ENCODE measurements at regions not wholly inside any gene's neighbourhood (a gene's known extent, or its start where the extent isn't known, plus 50 kb on each side); places are given as distances from the start of the nearest gene placed in this dataset.

DNA sequence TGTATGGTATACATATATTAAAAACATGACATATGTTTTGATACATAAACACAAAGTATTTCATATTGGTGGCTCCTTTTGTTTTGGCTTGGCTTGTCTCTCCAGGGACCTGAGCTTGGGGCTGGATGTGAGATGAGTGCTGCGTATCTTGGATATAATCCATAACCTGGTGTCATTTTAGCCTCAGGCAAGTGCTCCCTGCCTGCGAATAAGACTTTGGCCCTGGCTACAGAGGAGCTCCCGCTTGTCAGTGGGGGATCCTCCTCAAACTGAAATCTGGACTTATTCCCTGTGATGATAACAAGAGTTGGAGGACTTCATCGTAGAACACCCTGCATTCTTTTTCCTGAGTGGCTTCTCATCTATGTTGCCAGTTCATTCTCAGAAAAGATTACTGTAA, 341.7 kb upstream of the CLINT1 start:
- TF ChIP-seq, protein P1, sequence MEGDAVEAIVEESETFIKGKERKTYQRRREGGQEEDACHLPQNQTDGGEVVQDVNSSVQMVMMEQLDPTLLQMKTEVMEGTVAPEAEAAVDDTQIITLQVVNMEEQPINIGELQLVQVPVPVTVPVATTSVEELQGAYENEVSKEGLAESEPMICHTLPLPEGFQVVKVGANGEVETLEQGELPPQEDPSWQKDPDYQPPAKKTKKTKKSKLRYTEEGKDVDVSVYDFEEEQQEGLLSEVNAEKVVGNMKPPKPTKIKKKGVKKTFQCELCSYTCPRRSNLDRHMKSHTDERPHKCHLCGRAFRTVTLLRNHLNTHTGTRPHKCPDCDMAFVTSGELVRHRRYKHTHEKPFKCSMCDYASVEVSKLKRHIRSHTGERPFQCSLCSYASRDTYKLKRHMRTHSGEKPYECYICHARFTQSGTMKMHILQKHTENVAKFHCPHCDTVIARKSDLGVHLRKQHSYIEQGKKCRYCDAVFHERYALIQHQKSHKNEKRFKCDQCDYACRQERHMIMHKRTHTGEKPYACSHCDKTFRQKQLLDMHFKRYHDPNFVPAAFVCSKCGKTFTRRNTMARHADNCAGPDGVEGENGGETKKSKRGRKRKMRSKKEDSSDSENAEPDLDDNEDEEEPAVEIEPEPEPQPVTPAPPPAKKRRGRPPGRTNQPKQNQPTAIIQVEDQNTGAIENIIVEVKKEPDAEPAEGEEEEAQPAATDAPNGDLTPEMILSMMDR (IDR thresholded peaks at IDR 0.05) = no peak
- TF ChIP-seq POLR2AphosphoS5 (IDR thresholded peaks at IDR 0.05) (no peak), POLR2A (IDR thresholded peaks at IDR 0.05; ENCODE audit: low read depth) (no peak)

Data from esophagus muscularis mucosa (tissue), 3 donors.